ENCODE measurements at regions not wholly inside any gene's neighbourhood (a gene's known extent, or its start where the extent isn't known, plus 50 kb on each side); places are given as distances from the start of the nearest gene placed in this dataset.

GRCh38 chr3:159451482-159451881 is 537.2 kb upstream of the IL12A start:
- Histone ChIP-seq H3K36me3 (ENCODE audit: control insufficient read depth in 2 of 3, insufficient read depth in 3 of 3, low read length in 3 of 3) (no peaks in the 10 kb centered on the region), H3K4me1 (ENCODE audit: control insufficient read depth in 2 of 2, insufficient read depth in 2 of 2, low read length in 2 of 2) (no peaks in the 10 kb centered on the region), H3K4me3 (ENCODE audit: low read length) (no peak overlapping the region), H3K27me3 (ENCODE audit: control insufficient read depth in 2 of 2, insufficient read depth in 2 of 2, low read length in 2 of 2) (no peaks in the 10 kb centered on the region), H3K9me3 (ENCODE audit: control insufficient read depth in 2 of 3, low read length in 3 of 3) (no peaks in the 10 kb centered on the region), H3K27ac (ENCODE audit: low read depth, low read length) (no peak overlapping the region)
- Mint-ChIP-seq H3K9me3 (peaks cover 0 to 9% (median 0%) of the 10 kb centered on the region in 11 donors), H3K36me3 (no peaks in the 10 kb centered on the region), H3K27ac (no peak overlapping the region), H3K4me3 (no peak overlapping the region), H3K4me1 (no peaks in the 10 kb centered on the region), H3K27me3 (no peaks in the 10 kb centered on the region)
- DNase-seq (no peak), ATAC-seq (no peak)
- intact Hi-C loops (cut with micrococcal nuclease), result no loop called here
- POLR2A ChIA-PET, result no interaction called here
- CTCF ChIA-PET, result no interaction called here

- Mint-ChIP-seq H3K4me1 (no peaks in the 10 kb centered on the region), H3K27ac (no peak overlapping the region), H3K36me3 (no peaks in the 10 kb centered on the region), H3K9me3 (peaks cover 0 to 9% (median 0%) of the 10 kb centered on the region in 11 donors), H3K27me3 (no peaks in the 10 kb centered on the region), H3K4me3 (no peak overlapping the region)
- no peaks in the 10 kb centered on the region for H3K4me1 ChIP-seq (ENCODE audit: control insufficient read depth in 2 of 2, insufficient read depth in 2 of 2, low read length in 2 of 2)
- no peak overlapping the region for H3K27ac ChIP-seq (ENCODE audit: low read depth, low read length)
- H3K9me3 ChIP-seq (ENCODE audit: control insufficient read depth in 2 of 3, low read length in 3 of 3), result no peaks in the 10 kb centered on the region
- ATAC-seq (no peak), DNase-seq (no peak)
- H3K4me3 ChIP-seq (ENCODE audit: low read length), result no peak overlapping the region
- no peaks in the 10 kb centered on the region for H3K27me3 ChIP-seq (ENCODE audit: control insufficient read depth in 2 of 2, insufficient read depth in 2 of 2, low read length in 2 of 2)
- no peaks in the 10 kb centered on the region for H3K36me3 ChIP-seq (ENCODE audit: control insufficient read depth in 2 of 3, insufficient read depth in 3 of 3, low read length in 3 of 3)
- intact Hi-C loops (cut with micrococcal nuclease), result no loop called here
- ChIA-PET CTCF (no interaction called here), POLR2A (no interaction called here)
Measured at GRCh38 chr3:159453036-159453435, 535.6 kb upstream of the IL12A start.

GRCh38 chr3:159453945-159454344 is 534.7 kb upstream of the IL12A start:
- Histone ChIP-seq H3K27ac (ENCODE audit: low read depth, low read length) (no peak overlapping the region), H3K9me3 (ENCODE audit: control insufficient read depth in 2 of 3, low read length in 3 of 3) (no peaks in the 10 kb centered on the region), H3K4me1 (ENCODE audit: control insufficient read depth in 2 of 2, insufficient read depth in 2 of 2, low read length in 2 of 2) (no peaks in the 10 kb centered on the region), H3K36me3 (ENCODE audit: control insufficient read depth in 2 of 3, insufficient read depth in 3 of 3, low read length in 3 of 3) (no peaks in the 10 kb centered on the region), H3K4me3 (ENCODE audit: low read length) (no peak overlapping the region), H3K27me3 (ENCODE audit: control insufficient read depth in 2 of 2, insufficient read depth in 2 of 2, low read length in 2 of 2) (no peaks in the 10 kb centered on the region)
- Mint-ChIP-seq H3K36me3 (no peaks in the 10 kb centered on the region), H3K27me3 (no peaks in the 10 kb centered on the region), H3K4me3 (no peak overlapping the region), H3K4me1 (no peaks in the 10 kb centered on the region), H3K9me3 (peaks cover 0 to 9% (median 0%) of the 10 kb centered on the region in 11 donors), H3K27ac (no peak overlapping the region)
- POLR2A ChIA-PET, result no interaction called here
- ATAC-seq (no peak), DNase-seq (no peak)
- intact Hi-C loops (cut with micrococcal nuclease), result no loop called here
- CTCF ChIA-PET, result no interaction called here

- Mint-ChIP-seq H3K4me3 (no peak overlapping the region), H3K27ac (no peak overlapping the region), H3K36me3 (no peaks in the 10 kb centered on the region), H3K4me1 (no peaks in the 10 kb centered on the region), H3K9me3 (peaks cover 0 to 8% (median 0%) of the 10 kb centered on the region in 11 donors), H3K27me3 (no peaks in the 10 kb centered on the region)
- ChIA-PET CTCF (no interaction called here), POLR2A (no interaction called here)
- Histone ChIP-seq H3K36me3 (ENCODE audit: control insufficient read depth in 2 of 3, insufficient read depth in 3 of 3, low read length in 3 of 3) (no peaks in the 10 kb centered on the region), H3K27me3 (ENCODE audit: control insufficient read depth in 2 of 2, insufficient read depth in 2 of 2, low read length in 2 of 2) (no peaks in the 10 kb centered on the region), H3K27ac (ENCODE audit: low read depth, low read length) (no peak overlapping the region), H3K4me1 (ENCODE audit: control insufficient read depth in 2 of 2, insufficient read depth in 2 of 2, low read length in 2 of 2) (no peaks in the 10 kb centered on the region), H3K4me3 (ENCODE audit: low read length) (no peak overlapping the region), H3K9me3 (ENCODE audit: control insufficient read depth in 2 of 3, low read length in 3 of 3) (no peaks in the 10 kb centered on the region)
- intact Hi-C loops (cut with micrococcal nuclease), result no loop called here
- DNase-seq, result no peak
- ATAC-seq, result no peak
Measured at GRCh38 chr3:159455741-159456181, 532.9 kb upstream of the IL12A start.

GRCh38 chr3:159458010-159458409 is 530.6 kb upstream of the IL12A start:
- ATAC-seq (no peak), DNase-seq (no peak)
- intact Hi-C loops (cut with micrococcal nuclease), result no loop called here
- no peaks in the 10 kb centered on the region for H3K27me3 ChIP-seq (ENCODE audit: control insufficient read depth in 2 of 2, insufficient read depth in 2 of 2, low read length in 2 of 2)
- no peak overlapping the region for H3K27ac Mint-ChIP-seq
- no peaks in the 10 kb centered on the region for H3K27me3 Mint-ChIP-seq
- no peaks in the 10 kb centered on the region for H3K4me1 ChIP-seq (ENCODE audit: control insufficient read depth in 2 of 2, insufficient read depth in 2 of 2, low read length in 2 of 2)
- H3K36me3 Mint-ChIP-seq, result no peaks in the 10 kb centered on the region
- H3K36me3 ChIP-seq (ENCODE audit: control insufficient read depth in 2 of 3, insufficient read depth in 3 of 3, low read length in 3 of 3), result no peaks in the 10 kb centered on the region
- H3K4me3 ChIP-seq (ENCODE audit: low read length), result no peak overlapping the region
- no peaks in the 10 kb centered on the region for H3K9me3 ChIP-seq (ENCODE audit: control insufficient read depth in 2 of 3, low read length in 3 of 3)
- H3K4me1 Mint-ChIP-seq, result peaks cover 0 to 5% (median 0%) of the 10 kb centered on the region in 7 donors
- CTCF ChIA-PET, result no interaction called here
- H3K27ac ChIP-seq (ENCODE audit: low read depth, low read length), result no peak overlapping the region
- peaks cover 0 to 15% (median 5%) of the 10 kb centered on the region in 11 donors for H3K9me3 Mint-ChIP-seq
- no peak overlapping the region for H3K4me3 Mint-ChIP-seq
- POLR2A ChIA-PET, result no interaction called here

- intact Hi-C loops (cut with micrococcal nuclease), result no loop called here
- ChIA-PET CTCF (no interaction called here), POLR2A (no interaction called here)
- Mint-ChIP-seq H3K9me3 (peaks cover 0 to 12% (median 3%) of the 10 kb centered on the region in 11 donors), H3K27ac (no peak overlapping the region), H3K4me1 (peaks cover 0 to 5% (median 0%) of the 10 kb centered on the region in 7 donors), H3K4me3 (no peak overlapping the region), H3K27me3 (no peaks in the 10 kb centered on the region), H3K36me3 (no peaks in the 10 kb centered on the region)
- Histone ChIP-seq H3K36me3 (ENCODE audit: control insufficient read depth in 2 of 3, insufficient read depth in 3 of 3, low read length in 3 of 3) (no peaks in the 10 kb centered on the region), H3K4me3 (ENCODE audit: low read length) (no peak overlapping the region), H3K9me3 (ENCODE audit: control insufficient read depth in 2 of 3, low read length in 3 of 3) (no peaks in the 10 kb centered on the region), H3K27me3 (ENCODE audit: control insufficient read depth in 2 of 2, insufficient read depth in 2 of 2, low read length in 2 of 2) (no peaks in the 10 kb centered on the region), H3K4me1 (ENCODE audit: control insufficient read depth in 2 of 2, insufficient read depth in 2 of 2, low read length in 2 of 2) (no peaks in the 10 kb centered on the region), H3K27ac (ENCODE audit: low read depth, low read length) (no peak overlapping the region)
- ATAC-seq (no peak), DNase-seq (no peak)
Measured at GRCh38 chr3:159458982-159459381, 529.7 kb upstream of the IL12A start.

- Mint-ChIP-seq H3K27me3 (no peaks in the 10 kb centered on the region), H3K4me3 (no peak overlapping the region), H3K27ac (no peak overlapping the region), H3K4me1 (no peaks in the 10 kb centered on the region), H3K9me3 (peaks cover 0 to 7% (median 0%) of the 10 kb centered on the region in 11 donors), H3K36me3 (no peaks in the 10 kb centered on the region)
- ATAC-seq, result no peak
- Histone ChIP-seq H3K36me3 (ENCODE audit: control insufficient read depth in 2 of 3, insufficient read depth in 3 of 3, low read length in 3 of 3) (no peaks in the 10 kb centered on the region), H3K4me1 (ENCODE audit: control insufficient read depth in 2 of 2, insufficient read depth in 2 of 2, low read length in 2 of 2) (no peaks in the 10 kb centered on the region), H3K4me3 (ENCODE audit: low read length) (no peak overlapping the region), H3K9me3 (ENCODE audit: control insufficient read depth in 2 of 3, low read length in 3 of 3) (no peaks in the 10 kb centered on the region), H3K27me3 (ENCODE audit: control insufficient read depth in 2 of 2, insufficient read depth in 2 of 2, low read length in 2 of 2) (no peaks in the 10 kb centered on the region), H3K27ac (ENCODE audit: low read depth, low read length) (no peak overlapping the region)
- ChIA-PET CTCF (no interaction called here), POLR2A (no interaction called here)
- no peak for DNase-seq
- intact Hi-C loops (cut with micrococcal nuclease), result no loop called here
Measured at GRCh38 chr3:159472611-159473010, 516.0 kb upstream of the IL12A start.
